Neural cell (in vitro differentiated cells): ENCODE measurements at regions not wholly inside any gene's neighbourhood (a gene's known extent, or its start where the extent isn't known, plus 50 kb on each side); places are given as distances from the start of the nearest gene placed in this dataset.

Experiments
- EP300 ChIP-seq: fragments of 450-650 bp; conservative IDR thresholded peaks from 2 replicates; pipeline ENCODE4 v1.6.1; 2014; ENCODE audit warnings: antibody characterized with exemption, mild to moderate bottlenecking, moderate library complexity; ENCODE audit not compliant: poor library complexity, severe bottlenecking
- EZH2 ChIP-seq: fragments of 200-600, 300-800 bp; shearing (Covaris generic), sonication (generic); IDR thresholded peaks from 2 replicates; pipeline ENCODE4 v1.6.1; 2014; ENCODE audit warnings: antibody characterized with exemption, low read length, borderline replicate concordance, mild to moderate bottlenecking; ENCODE audit not compliant: insufficient read depth, poor library complexity, severe bottlenecking
- MXI1 ChIP-seq: fragments of 450-650 bp; conservative IDR thresholded peaks from 2 replicates; pipeline ENCODE4 v1.6.1; 2014; ENCODE audit warnings: antibody characterized with exemption, mild to moderate bottlenecking; ENCODE audit not compliant: poor library complexity, severe bottlenecking
- POLR2AphosphoS5 ChIP-seq: IDR thresholded peaks from 2 replicates; pipeline ENCODE4 v1.6.1; 2012
- SMC3 ChIP-seq: fragments of 450-650 bp; conservative IDR thresholded peaks from 2 replicates; pipeline ENCODE4 v1.6.1; 2014; ENCODE audit warnings: antibody characterized with exemption, mild to moderate bottlenecking, moderate library complexity; ENCODE audit not compliant: poor library complexity
- TAF1 ChIP-seq: IDR thresholded peaks from 2 replicates; pipeline ENCODE4 v1.6.1; 2012; ENCODE audit warnings: low read depth
- TF ChIP-seq, protein P1 (sequence below): fragments of 450-650 bp; IDR thresholded peaks from 2 replicates; pipeline ENCODE4 v1.5.1; 2014; ENCODE audit warnings: antibody characterized with exemption, mild to moderate bottlenecking, moderate library complexity; ENCODE audit not compliant: poor library complexity, severe bottlenecking

DNA sequence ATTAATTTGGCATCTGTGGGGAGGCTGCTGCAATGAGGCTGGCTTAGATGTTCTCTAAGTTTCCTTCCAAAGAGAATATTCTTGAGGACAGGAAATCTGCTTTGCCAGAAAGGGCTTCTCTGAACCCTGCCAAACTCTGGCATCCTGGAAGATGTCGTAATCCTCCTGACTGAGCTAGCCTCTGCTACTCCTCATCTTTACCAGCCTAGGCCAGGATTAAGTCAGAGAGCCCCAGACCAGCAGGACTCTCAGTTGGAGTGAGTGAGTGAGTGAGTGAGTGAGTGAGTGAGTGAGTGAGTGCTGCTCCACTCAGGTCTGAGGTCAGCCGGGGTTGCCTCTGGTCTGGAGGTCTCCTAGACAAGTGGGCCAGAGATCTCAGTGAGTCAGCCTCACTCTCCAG is 104.9 kb upstream of the SOD3 start:
- no peak for TF ChIP-seq POLR2AphosphoS5
- TF ChIP-seq, protein P1, sequence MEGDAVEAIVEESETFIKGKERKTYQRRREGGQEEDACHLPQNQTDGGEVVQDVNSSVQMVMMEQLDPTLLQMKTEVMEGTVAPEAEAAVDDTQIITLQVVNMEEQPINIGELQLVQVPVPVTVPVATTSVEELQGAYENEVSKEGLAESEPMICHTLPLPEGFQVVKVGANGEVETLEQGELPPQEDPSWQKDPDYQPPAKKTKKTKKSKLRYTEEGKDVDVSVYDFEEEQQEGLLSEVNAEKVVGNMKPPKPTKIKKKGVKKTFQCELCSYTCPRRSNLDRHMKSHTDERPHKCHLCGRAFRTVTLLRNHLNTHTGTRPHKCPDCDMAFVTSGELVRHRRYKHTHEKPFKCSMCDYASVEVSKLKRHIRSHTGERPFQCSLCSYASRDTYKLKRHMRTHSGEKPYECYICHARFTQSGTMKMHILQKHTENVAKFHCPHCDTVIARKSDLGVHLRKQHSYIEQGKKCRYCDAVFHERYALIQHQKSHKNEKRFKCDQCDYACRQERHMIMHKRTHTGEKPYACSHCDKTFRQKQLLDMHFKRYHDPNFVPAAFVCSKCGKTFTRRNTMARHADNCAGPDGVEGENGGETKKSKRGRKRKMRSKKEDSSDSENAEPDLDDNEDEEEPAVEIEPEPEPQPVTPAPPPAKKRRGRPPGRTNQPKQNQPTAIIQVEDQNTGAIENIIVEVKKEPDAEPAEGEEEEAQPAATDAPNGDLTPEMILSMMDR = no peak
- no peak for TF ChIP-seq TAF1
- TF ChIP-seq EZH2 = no peak
- TF ChIP-seq MXI1 = no peak
- no peak for TF ChIP-seq EP300
- TF ChIP-seq SMC3 = no peak
